Stomach (tissue), 4 donors: ENCODE measurements at regions not wholly inside any gene's neighbourhood (a gene's known extent, or its start where the extent isn't known, plus 50 kb on each side); places are given as distances from the start of the nearest gene placed in this dataset.

Experiments used
- EP300 ChIP-seq: sonication (generic); formaldehyde crosslinking; IDR thresholded peaks from one replicate; pipeline ENCODE4 v1.6.1; 2017; ENCODE audit warnings: antibody characterized with exemption
- POLR2A ChIP-seq, 4 donors: fragments of 450-650 bp; IDR thresholded peaks; one replicate each; pipeline ENCODE4 v1.6.1; 2016; ENCODE audit warnings: antibody characterized with exemption in 4 of 4, control low read depth in 2 of 4, mild to moderate bottlenecking in 1 of 4, moderate library complexity in 1 of 4
- TF ChIP-seq, protein P1 (sequence below), 7 experiments: fragments of 450-650 bp in 4 of 7; fragments of 200-600 bp in 3 of 7; sonication (generic) in 3 of 7; IDR thresholded peaks; one replicate each; pipeline ENCODE4 v1.5.1; 2016 to 2019; ENCODE audit warnings: antibody characterized with exemption in 7 of 7, control low read depth in 2 of 7, mild to moderate bottlenecking in 1 of 7

DNA sequence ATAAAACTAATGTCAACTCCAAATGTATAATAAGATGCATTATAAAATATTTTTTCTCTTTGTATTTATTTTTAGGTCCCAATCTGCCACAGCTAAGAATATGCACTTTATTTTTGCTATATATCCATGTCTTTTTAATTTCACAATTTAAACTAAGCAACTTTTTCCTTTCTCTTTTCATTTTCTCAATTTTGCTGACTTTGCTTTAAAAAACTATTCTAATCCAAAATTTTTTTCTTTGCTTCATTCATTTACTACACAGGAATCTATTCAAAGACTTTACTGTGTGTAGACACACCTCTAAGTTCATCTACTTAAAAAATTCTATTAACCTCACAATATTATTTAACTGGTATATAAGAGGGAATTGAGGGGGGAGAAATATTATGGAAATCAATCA, 201.9 kb downstream of the ADGRA3 start:
- TF ChIP-seq, protein P1, sequence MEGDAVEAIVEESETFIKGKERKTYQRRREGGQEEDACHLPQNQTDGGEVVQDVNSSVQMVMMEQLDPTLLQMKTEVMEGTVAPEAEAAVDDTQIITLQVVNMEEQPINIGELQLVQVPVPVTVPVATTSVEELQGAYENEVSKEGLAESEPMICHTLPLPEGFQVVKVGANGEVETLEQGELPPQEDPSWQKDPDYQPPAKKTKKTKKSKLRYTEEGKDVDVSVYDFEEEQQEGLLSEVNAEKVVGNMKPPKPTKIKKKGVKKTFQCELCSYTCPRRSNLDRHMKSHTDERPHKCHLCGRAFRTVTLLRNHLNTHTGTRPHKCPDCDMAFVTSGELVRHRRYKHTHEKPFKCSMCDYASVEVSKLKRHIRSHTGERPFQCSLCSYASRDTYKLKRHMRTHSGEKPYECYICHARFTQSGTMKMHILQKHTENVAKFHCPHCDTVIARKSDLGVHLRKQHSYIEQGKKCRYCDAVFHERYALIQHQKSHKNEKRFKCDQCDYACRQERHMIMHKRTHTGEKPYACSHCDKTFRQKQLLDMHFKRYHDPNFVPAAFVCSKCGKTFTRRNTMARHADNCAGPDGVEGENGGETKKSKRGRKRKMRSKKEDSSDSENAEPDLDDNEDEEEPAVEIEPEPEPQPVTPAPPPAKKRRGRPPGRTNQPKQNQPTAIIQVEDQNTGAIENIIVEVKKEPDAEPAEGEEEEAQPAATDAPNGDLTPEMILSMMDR (IDR thresholded peaks at IDR 0.05), result no peak
- TF ChIP-seq EP300, result no peak
- no peak for TF ChIP-seq POLR2A (IDR thresholded peaks at IDR 0.05)
